H1 (cell line): ENCODE measurements at regions not wholly inside any gene's neighbourhood (a gene's known extent, or its start where the extent isn't known, plus 50 kb on each side); places are given as distances from the start of the nearest gene placed in this dataset.

Source experiments
- ATF2 ChIP-seq: IDR thresholded peaks from 2 replicates; pipeline ENCODE4 v1.6.1; 2012; ENCODE audit warnings: low read length, inconsistent platforms
- BCL11A ChIP-seq, 2 experiments: IDR thresholded peaks; one replicate each; pipeline ENCODE4 v1.6.1; 2011; ENCODE audit warnings: low read depth in 2 of 2, low read length in 2 of 2, mild to moderate bottlenecking in 2 of 2
- CHD7 ChIP-seq: fragments of 300-600 bp; sonication (generic); IDR thresholded peaks from 2 replicates; pipeline ENCODE4 v1.7.1; 2012; ENCODE audit warnings: low read length, moderate library complexity, mild to moderate bottlenecking, inconsistent platforms; ENCODE audit not compliant: insufficient replicate concordance
- CTBP2 ChIP-seq: IDR thresholded peaks from 2 replicates; pipeline ENCODE4 v1.7.0; 2011; ENCODE audit warnings: borderline replicate concordance, mild to moderate bottlenecking, moderate library complexity, mixed read lengths, low read length; ENCODE audit not compliant: insufficient read depth, insufficient read length
- JUN ChIP-seq: IDR thresholded peaks from 2 replicates; pipeline ENCODE4 v1.6.1; 2011; ENCODE audit warnings: low read depth, mild to moderate bottlenecking, improper control_type of control experiment, low read length
- JUND ChIP-seq: IDR thresholded peaks from 2 replicates; pipeline ENCODE4 v1.6.1; 2011; ENCODE audit warnings: mild to moderate bottlenecking, improper control_type of control experiment, low read length
- NANOG ChIP-seq: IDR thresholded peaks from 2 replicates; pipeline ENCODE4 v1.6.1; 2011; ENCODE audit warnings: low read length, low read depth, mild to moderate bottlenecking, inconsistent platforms; ENCODE audit not compliant: insufficient read depth, poor library complexity, severe bottlenecking
- RFX5 ChIP-seq: IDR thresholded peaks from 2 replicates; pipeline ENCODE4 v1.6.1; 2011; ENCODE audit warnings: low read depth, low read length, improper control_type of control experiment, borderline replicate concordance
- TCF12 ChIP-seq: IDR thresholded peaks from 2 replicates; pipeline ENCODE4 v1.6.1; 2011; ENCODE audit warnings: low read depth, mild to moderate bottlenecking, low read length

DNA sequence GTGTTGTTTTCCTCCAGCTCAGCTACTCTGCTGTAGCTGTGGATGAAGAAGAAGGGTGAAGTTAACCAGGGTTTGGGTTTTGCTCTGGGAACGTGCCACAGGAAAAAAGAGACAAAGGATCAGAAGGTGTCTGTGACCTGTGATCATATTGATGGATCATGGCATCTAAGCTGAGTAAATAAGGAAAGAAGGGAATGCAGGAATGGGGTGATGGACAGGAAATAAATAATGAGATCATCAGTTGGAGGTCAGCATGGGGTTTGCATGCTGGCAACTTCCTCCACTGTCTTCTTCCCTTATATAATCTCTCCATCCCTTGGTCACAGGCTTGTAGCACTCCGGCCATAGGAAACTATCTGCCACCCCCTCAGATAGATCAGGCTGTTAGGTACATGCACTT is 430.3 kb upstream of the PDE3A start (continued):
- TF ChIP-seq CHD7 (no peak), NANOG (no peak), ATF2 (no peak), JUND (no peak), TCF12 (no peak), CTBP2 (no peak), RFX5 (no peak), JUN (no peak), BCL11A (IDR thresholded peaks at IDR 0.05; ENCODE audit: low read depth in 2 of 2, low read length in 2 of 2) (no peak)
